ENCODE measurements at regions not wholly inside any gene's neighbourhood (a gene's known extent, or its start where the extent isn't known, plus 50 kb on each side); places are given as distances from the start of the nearest gene placed in this dataset.

DNA sequence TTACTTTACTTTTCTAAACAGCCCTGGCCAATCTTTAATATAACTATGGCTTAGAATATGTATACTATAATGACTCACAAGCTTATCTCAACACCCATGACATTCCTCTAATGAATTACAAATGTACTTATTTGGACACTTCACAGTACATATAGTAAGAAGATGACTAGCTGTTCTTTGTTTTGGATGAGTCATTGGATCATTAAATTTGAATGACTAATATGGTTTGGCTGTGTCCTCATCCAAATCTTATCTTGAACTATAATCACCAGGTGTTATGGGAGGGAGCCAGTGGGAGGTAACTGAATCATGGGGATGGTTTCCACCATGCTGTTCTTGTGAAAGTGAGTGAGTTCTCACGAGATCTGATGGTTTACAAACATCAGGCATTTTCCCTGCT lies 807.5 kb upstream of the SORCS1 start:
- TF ChIP-seq, protein P1, sequence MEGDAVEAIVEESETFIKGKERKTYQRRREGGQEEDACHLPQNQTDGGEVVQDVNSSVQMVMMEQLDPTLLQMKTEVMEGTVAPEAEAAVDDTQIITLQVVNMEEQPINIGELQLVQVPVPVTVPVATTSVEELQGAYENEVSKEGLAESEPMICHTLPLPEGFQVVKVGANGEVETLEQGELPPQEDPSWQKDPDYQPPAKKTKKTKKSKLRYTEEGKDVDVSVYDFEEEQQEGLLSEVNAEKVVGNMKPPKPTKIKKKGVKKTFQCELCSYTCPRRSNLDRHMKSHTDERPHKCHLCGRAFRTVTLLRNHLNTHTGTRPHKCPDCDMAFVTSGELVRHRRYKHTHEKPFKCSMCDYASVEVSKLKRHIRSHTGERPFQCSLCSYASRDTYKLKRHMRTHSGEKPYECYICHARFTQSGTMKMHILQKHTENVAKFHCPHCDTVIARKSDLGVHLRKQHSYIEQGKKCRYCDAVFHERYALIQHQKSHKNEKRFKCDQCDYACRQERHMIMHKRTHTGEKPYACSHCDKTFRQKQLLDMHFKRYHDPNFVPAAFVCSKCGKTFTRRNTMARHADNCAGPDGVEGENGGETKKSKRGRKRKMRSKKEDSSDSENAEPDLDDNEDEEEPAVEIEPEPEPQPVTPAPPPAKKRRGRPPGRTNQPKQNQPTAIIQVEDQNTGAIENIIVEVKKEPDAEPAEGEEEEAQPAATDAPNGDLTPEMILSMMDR (IDR thresholded peaks at IDR 0.05): no peak
- TF ChIP-seq POLR2AphosphoS5 (IDR thresholded peaks at IDR 0.05) (no peak), POLR2A (IDR thresholded peaks at IDR 0.05) (no peak)

Data from upper lobe of left lung (tissue), 4 donors.